Parathyroid adenoma (tissue), 2 donors: ENCODE measurements at regions not wholly inside any gene's neighbourhood (a gene's known extent, or its start where the extent isn't known, plus 50 kb on each side); places are given as distances from the start of the nearest gene placed in this dataset.

Experiments
- H2AFZ ChIP-seq: fragments of 300-600 bp; sonication (generic); one replicate; pipeline ENCODE4 v1.7.0; 2017; ENCODE audit warnings: antibody characterized with exemption, mild to moderate bottlenecking
- H3K27ac ChIP-seq: fragments of 300-600 bp; sonication (generic); one replicate; pipeline ENCODE4 v1.7.0; 2017
- H3K27me3 ChIP-seq: fragments of 300-600 bp; sonication (generic); one replicate; pipeline ENCODE4 v1.7.0; 2017; ENCODE audit warnings: low read length; ENCODE audit not compliant: control insufficient read depth, insufficient read depth
- H3K36me3 ChIP-seq: fragments of 300-600 bp; sonication (generic); one replicate; pipeline ENCODE4 v1.7.0; 2017; ENCODE audit warnings: low read length; ENCODE audit not compliant: control insufficient read depth, insufficient read depth
- H3K4me1 ChIP-seq: fragments of 300-600 bp; sonication (generic); one replicate; pipeline ENCODE4 v1.7.0; 2017; ENCODE audit warnings: control low read depth
- H3K4me2 ChIP-seq: fragments of 300-600 bp; sonication (generic); one replicate; pipeline ENCODE4 v1.7.0; 2017; ENCODE audit warnings: low read length
- H3K4me3 ChIP-seq: fragments of 300-600 bp; sonication (generic); one replicate; pipeline ENCODE4 v1.7.0; 2017; ENCODE audit warnings: low read depth, low read length
- H3K79me2 ChIP-seq: fragments of 300-600 bp; sonication (generic); one replicate; pipeline ENCODE4 v1.7.0; 2017; ENCODE audit warnings: control low read depth
- H3K9ac ChIP-seq: fragments of 300-600 bp; sonication (generic); one replicate; pipeline ENCODE4 v1.7.0; 2017; ENCODE audit warnings: mild to moderate bottlenecking
- H3K9me3 ChIP-seq: fragments of 300-600 bp; sonication (generic); one replicate; pipeline ENCODE4 v1.7.0; 2017; ENCODE audit warnings: low read length; ENCODE audit not compliant: control insufficient read depth
- CTCF ChIP-seq: fragments of 300-600 bp; sonication (generic); IDR thresholded peaks from one replicate; pipeline ENCODE4 v1.7.0; 2017; ENCODE audit warnings: antibody characterized with exemption, mild to moderate bottlenecking
- donor health status: primary hyperparathyroidism.

- Histone ChIP-seq H3K27ac (no peak overlapping the region), H3K9ac (no peak overlapping the region), H3K4me2 (no peak overlapping the region), H2AFZ (no peak overlapping the region), H3K9me3 (no peaks in the 10 kb centered on the region), H3K36me3 (no peaks in the 10 kb centered on the region), H3K27me3 (no peaks in the 10 kb centered on the region), H3K4me1 (no peaks in the 10 kb centered on the region), H3K4me3 (no peak overlapping the region), H3K79me2 (no peaks in the 10 kb centered on the region)
- no peak for TF ChIP-seq CTCF
These were observed 111.7 kb upstream of the VEPH1 start for GRCh38 chr3:157614896-157615295.

- TF ChIP-seq CTCF = no peak
- no peaks in the 10 kb centered on the region for H3K4me1 ChIP-seq
- no peak overlapping the region for H3K9ac ChIP-seq
- H3K4me3 ChIP-seq = no peak overlapping the region
- no peak overlapping the region for H3K4me2 ChIP-seq
- H3K27ac ChIP-seq = no peak overlapping the region
- no peak overlapping the region for H2AFZ ChIP-seq
- H3K27me3 ChIP-seq = no peaks in the 10 kb centered on the region
- H3K36me3 ChIP-seq = no peaks in the 10 kb centered on the region
- H3K79me2 ChIP-seq = no peaks in the 10 kb centered on the region
- no peaks in the 10 kb centered on the region for H3K9me3 ChIP-seq
These were observed 108.4 kb upstream of the VEPH1 start for GRCh38 chr3:157611536-157612076.

GRCh38 chr3:157610876-157611535 is 107.8 kb upstream of the VEPH1 start:
- no peak overlapping the region for H3K4me2 ChIP-seq
- no peak overlapping the region for H3K4me3 ChIP-seq
- H3K27ac ChIP-seq = no peak overlapping the region
- H2AFZ ChIP-seq = no peak overlapping the region
- no peaks in the 10 kb centered on the region for H3K36me3 ChIP-seq
- no peaks in the 10 kb centered on the region for H3K4me1 ChIP-seq
- H3K79me2 ChIP-seq = no peaks in the 10 kb centered on the region
- H3K9ac ChIP-seq = no peak overlapping the region
- H3K27me3 ChIP-seq = no peaks in the 10 kb centered on the region
- H3K9me3 ChIP-seq = no peaks in the 10 kb centered on the region
- no peak for TF ChIP-seq CTCF

DNA sequence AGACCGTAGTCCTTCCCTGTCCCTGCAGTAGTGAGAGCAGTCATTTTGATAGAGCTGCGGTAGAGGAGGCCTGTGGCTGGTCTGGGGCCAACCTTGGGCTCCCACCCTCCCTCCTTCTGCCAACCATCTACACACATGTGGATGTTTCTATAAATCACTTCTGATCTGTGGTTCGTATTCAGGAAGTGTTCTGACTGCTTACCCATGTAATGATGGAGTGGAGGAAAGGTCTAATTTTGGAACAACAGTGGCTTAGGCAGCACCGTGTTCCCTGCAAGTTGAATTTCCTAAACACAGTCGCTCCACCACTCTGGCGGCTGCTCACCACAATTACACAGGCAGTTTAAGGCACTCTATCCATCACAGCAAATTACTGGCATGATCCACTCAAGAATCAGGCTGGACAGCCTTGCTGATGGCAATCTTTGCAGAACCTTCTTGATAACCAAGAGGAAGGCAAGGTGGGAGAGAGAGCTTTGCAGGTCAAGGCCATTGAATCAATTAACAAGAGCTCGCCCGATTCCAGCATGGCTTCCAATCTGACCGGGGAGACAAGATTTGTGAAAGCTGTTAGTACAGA is 104.7 kb upstream of the VEPH1 start:
- H3K9ac ChIP-seq = no peak overlapping the region
- H3K36me3 ChIP-seq = no peaks in the 10 kb centered on the region
- TF ChIP-seq CTCF = no peak

DNA sequence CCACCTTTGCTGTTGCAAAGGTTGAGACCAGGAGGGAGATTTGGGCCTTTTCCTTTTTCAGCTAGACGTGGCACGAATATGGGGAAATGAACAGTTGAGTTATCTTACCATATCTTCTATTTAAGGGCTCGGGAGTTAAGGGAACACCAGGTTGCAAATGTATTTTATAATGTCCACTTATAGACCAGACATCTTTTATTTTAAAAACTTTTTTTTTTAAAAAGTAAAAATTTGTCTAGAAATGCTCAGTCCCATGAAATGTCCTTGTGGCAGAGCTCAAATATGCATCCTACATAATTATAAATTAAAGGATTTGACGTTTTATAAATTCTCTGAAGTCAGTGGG is 103.6 kb upstream of the VEPH1 start:
- no peak overlapping the region for H3K4me3 ChIP-seq
- no peak overlapping the region for H3K27ac ChIP-seq
- no peak overlapping the region for H3K9ac ChIP-seq

More for the DNA sequence above, 104.7 kb upstream of the VEPH1 start:
- Histone ChIP-seq H2AFZ (no peak overlapping the region), H3K4me1 (no peaks in the 10 kb centered on the region), H3K27me3 (no peaks in the 10 kb centered on the region), H3K4me2 (no peak overlapping the region), H3K27ac (no peak overlapping the region), H3K4me3 (no peak overlapping the region), H3K9me3 (no peaks in the 10 kb centered on the region), H3K79me2 (no peaks in the 10 kb centered on the region)

More for the DNA sequence above, 103.6 kb upstream of the VEPH1 start:
- no peaks in the 10 kb centered on the region for H3K27me3 ChIP-seq
- no peak overlapping the region for H3K4me2 ChIP-seq
- H2AFZ ChIP-seq = peak overlapping the region; percentile 36
- TF ChIP-seq CTCF = no peak
- no peaks in the 10 kb centered on the region for H3K36me3 ChIP-seq
- H3K79me2 ChIP-seq = no peaks in the 10 kb centered on the region
- H3K4me1 ChIP-seq = no peaks in the 10 kb centered on the region
- no peaks in the 10 kb centered on the region for H3K9me3 ChIP-seq
